ACC112 (cell line): ENCODE measurements at regions not wholly inside any gene's neighbourhood (a gene's known extent, or its start where the extent isn't known, plus 50 kb on each side); places are given as distances from the start of the nearest gene placed in this dataset.
"Not testable (repeated sequence)": the region's sequence is repeated elsewhere in the genome, so short reads cannot be mapped to it uniquely, and the experiment has no call there.

Experiments used
- H2AFZ ChIP-seq: fragments of 200-600 bp; sonication (generic); one replicate; pipeline ENCODE4 v1.6.0; 2017; ENCODE audit warnings: antibody characterized with exemption, low read length; ENCODE audit not compliant: unreplicated experiment
- H3K27ac ChIP-seq: fragments of 200-600 bp; sonication (generic); 2 replicates; pipeline ENCODE4 v1.5.1; 2014; ENCODE audit warnings: low read depth, mild to moderate bottlenecking, antibody characterized with exemption, low read length, moderate library complexity
- H3K27me3 ChIP-seq: fragments of 200-600 bp; sonication (generic); 2 replicates; pipeline ENCODE4 v1.6.1; 2014; ENCODE audit warnings: mild to moderate bottlenecking, antibody characterized with exemption, low read length, moderate library complexity, mixed read lengths; ENCODE audit not compliant: insufficient read depth
- H3K36me3 ChIP-seq: fragments of 200-600 bp; sonication (generic); 2 replicates; pipeline ENCODE4 v1.6.1; 2016; ENCODE audit warnings: mild to moderate bottlenecking, antibody characterized with exemption, low read length, moderate library complexity, mixed read lengths; ENCODE audit not compliant: insufficient read depth
- H3K4me1 ChIP-seq: fragments of 200-600 bp; sonication (generic); one replicate; pipeline ENCODE4 v1.6.1; 2016; ENCODE audit warnings: low read length, mixed read lengths; ENCODE audit not compliant: insufficient read depth, unreplicated experiment, control insufficient read depth
- H3K4me3 ChIP-seq: fragments of 200-600 bp; sonication (generic); 2 replicates; pipeline ENCODE4 v1.5.1; 2014; ENCODE audit warnings: mild to moderate bottlenecking, low read depth, low read length
- H3K79me2 ChIP-seq: fragments of 200-600 bp; sonication (generic); one replicate; pipeline ENCODE4 v1.6.0; 2016; ENCODE audit warnings: low read length; ENCODE audit not compliant: control insufficient read depth, unreplicated experiment, insufficient read depth

DNA sequence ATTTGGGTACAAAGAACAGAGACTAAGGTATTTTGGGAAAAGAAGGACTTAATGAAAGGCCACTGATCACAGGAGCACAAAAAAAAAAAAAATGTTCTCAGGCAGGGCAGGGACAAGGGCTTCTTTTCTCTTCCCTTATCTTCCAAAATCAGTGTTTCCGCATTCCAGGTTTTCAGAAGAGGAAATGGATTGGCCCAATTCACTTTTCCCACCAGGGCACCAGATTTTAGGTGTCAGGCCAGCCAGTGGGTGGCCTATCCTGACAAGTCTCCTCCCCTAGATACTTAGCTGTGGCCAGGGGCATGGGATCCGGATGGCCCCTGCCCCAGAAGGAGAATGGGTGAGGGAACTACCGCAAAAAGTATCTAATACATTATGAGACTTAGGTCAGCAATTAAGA lies 88.9 kb upstream of the WAC start:
- no peaks in the 10 kb centered on the region for H3K36me3 ChIP-seq
- H3K4me3 ChIP-seq: no peak overlapping the region
- no peak overlapping the region for H2AFZ ChIP-seq
- no peaks in the 10 kb centered on the region for H3K4me1 ChIP-seq
- peaks cover 19% of the 10 kb centered on the region; the same call in 1 of the 2 replicates for H3K27me3 ChIP-seq
- H3K79me2 ChIP-seq: no peaks in the 10 kb centered on the region
- no peak overlapping the region for H3K27ac ChIP-seq

DNA sequence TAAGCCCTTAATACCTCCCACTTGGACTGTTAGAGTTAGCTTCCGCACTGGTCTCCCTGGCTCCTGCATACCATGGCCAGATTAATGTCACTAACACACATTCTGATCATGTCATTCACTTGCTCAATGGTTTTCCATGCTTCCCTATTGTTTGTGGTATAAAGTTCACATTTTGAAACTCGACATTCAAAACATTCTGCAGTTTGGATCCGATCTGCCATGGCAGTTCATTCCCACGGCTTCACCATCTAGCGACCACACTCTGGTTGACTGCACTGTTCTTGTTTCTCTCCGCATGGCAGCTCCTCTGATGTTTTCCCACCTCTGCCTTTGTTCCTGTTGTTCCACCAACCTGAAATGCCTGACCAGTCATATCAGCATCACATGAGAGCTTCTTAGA lies 87.4 kb upstream of the WAC start:
- Histone ChIP-seq H2AFZ (no peak overlapping the region), H3K4me1 (no peaks in the 10 kb centered on the region), H3K27me3 (peaks cover 19% of the 10 kb centered on the region; the same call in 1 of the 2 replicates), H3K79me2 (no peaks in the 10 kb centered on the region), H3K27ac (no peak overlapping the region), H3K36me3 (no peaks in the 10 kb centered on the region), H3K4me3 (no peak overlapping the region)

DNA sequence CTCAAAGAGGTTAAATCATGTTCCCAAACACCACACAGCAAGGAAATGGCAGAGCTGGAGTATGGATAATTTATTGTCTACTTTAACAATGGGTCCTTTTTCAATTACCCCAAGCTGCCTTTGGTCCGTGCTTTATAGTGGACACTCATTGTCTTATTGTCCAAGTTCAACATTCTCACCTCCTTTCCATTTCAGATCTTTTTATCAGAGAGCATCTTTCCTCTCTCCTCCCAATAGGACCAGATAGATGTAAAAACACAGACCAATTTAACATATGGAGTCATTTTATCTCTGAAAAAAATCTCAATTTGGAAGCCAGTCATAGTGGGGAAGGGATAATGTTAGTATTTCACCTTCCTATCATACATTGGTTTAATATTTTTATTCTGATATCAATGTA lies 83.5 kb upstream of the WAC start:
- H2AFZ ChIP-seq: no peak overlapping the region
- H3K27ac ChIP-seq: no peak overlapping the region
- H3K4me3 ChIP-seq: no peak overlapping the region

DNA sequence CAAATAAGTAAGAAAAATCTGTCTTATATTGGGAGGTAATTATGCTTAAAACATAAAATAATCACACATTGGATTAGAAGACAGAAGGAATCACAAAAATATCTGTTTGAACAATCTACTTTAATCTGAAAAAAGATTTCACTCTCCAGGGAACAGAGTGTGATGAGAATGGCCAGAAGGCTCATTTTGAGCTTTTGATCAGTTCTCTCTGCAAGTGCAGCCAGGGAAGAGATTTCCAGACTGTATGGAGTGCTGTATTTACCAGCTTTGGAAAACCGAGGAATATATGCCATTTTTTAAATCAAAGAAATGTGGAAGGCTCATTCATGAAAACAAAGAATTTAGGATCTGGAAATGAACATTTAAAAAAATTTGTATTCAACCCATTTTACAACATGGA lies 83.0 kb upstream of the WAC start:
- no peak overlapping the region for H3K4me3 ChIP-seq
- peaks cover 12% of the 10 kb centered on the region; the same call in 1 of the 2 replicates for H3K27me3 ChIP-seq
- H2AFZ ChIP-seq: no peak overlapping the region
- H3K79me2 ChIP-seq: no peaks in the 10 kb centered on the region
- no peaks in the 10 kb centered on the region for H3K36me3 ChIP-seq
- H3K27ac ChIP-seq: no peak overlapping the region
- no peaks in the 10 kb centered on the region for H3K4me1 ChIP-seq

More for the DNA sequence above, 83.5 kb upstream of the WAC start:
- Histone ChIP-seq H3K27me3 (peaks cover 12% of the 10 kb centered on the region; the same call in 1 of the 2 replicates), H3K4me1 (no peaks in the 10 kb centered on the region), H3K79me2 (no peaks in the 10 kb centered on the region), H3K36me3 (no peaks in the 10 kb centered on the region)

DNA sequence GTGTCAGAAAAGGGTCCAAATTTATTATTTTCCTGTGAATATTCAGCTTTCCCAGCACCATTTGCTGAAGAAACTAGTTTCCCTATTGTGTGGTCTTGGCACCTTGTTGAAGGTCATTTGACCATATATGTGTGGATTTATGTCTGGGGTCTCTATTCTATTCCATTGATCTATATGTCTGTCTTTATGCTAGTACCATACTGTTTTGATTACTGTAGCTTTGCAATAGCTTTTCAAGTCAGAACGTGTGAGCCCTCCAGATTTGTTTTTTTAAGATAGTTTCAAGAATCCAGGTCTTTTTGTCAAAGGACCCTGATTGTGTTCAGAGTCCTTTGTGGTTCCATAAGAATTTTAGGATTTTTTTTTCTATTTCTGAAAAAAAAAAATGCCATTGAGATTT lies 79.0 kb upstream of the WAC start:
- no peaks in the 10 kb centered on the region for H3K36me3 ChIP-seq
- H2AFZ ChIP-seq: no peak overlapping the region
- no peak overlapping the region for H3K27ac ChIP-seq
- H3K27me3 ChIP-seq: peaks cover 12% of the 10 kb centered on the region; the same call in 1 of the 2 replicates
- H3K4me3 ChIP-seq: no peak overlapping the region
- no peaks in the 10 kb centered on the region for H3K79me2 ChIP-seq
- no peaks in the 10 kb centered on the region for H3K4me1 ChIP-seq

DNA sequence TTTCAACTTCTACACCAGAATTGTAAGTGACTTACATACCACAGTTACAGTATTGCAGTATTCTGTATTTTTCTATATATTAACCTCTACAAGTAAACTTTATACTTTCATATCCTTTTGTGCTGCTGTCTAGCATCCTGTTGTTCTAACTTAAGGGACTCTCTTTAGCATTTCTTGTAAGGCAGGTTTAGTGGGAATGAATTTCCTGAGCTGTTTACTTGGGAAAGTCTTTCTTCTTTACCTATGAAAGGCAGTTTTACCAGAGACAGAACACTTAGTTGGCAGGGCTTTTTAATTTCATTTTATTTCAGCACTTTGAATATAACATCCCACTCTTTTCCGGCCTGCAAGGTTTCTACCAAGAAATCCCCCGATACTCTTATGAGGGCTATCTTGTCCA lies 75.8 kb upstream of the WAC start:
- Histone ChIP-seq H3K4me1 (no peaks in the 10 kb centered on the region), H3K36me3 (no peaks in the 10 kb centered on the region), H2AFZ (no peak overlapping the region), H3K4me3 (no peak overlapping the region), H3K27ac (no peak overlapping the region), H3K27me3 (peaks cover 10% of the 10 kb centered on the region; the same call in 1 of the 2 replicates), H3K79me2 (no peaks in the 10 kb centered on the region)

DNA sequence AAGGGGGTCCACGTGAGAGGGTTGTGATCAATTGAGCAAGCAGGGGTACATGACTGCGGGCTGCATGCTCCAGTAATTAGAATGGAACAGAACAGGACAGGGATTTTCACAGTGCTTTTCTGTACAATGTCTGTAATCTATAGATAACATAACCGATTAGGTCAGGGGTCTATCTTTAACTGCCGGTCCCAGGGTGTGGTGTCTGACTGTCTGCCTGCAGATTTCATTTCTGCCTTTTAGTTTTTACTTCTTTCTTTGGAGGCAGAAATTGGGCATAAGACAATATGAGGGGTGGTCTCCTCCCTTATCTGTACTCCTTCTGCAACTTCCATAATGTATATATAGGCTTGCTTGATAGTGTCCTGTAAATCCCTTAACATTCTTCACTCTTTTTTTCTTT lies 75.0 kb upstream of the WAC start:
- H3K4me1 ChIP-seq, H3K79me2 ChIP-seq, H3K27ac ChIP-seq, H2AFZ ChIP-seq, H3K4me3 ChIP-seq, H3K36me3 ChIP-seq: not testable (repeated sequence)
- H3K27me3 ChIP-seq: peaks cover 10% of the 10 kb centered on the region; the same call in 1 of the 2 replicates

DNA sequence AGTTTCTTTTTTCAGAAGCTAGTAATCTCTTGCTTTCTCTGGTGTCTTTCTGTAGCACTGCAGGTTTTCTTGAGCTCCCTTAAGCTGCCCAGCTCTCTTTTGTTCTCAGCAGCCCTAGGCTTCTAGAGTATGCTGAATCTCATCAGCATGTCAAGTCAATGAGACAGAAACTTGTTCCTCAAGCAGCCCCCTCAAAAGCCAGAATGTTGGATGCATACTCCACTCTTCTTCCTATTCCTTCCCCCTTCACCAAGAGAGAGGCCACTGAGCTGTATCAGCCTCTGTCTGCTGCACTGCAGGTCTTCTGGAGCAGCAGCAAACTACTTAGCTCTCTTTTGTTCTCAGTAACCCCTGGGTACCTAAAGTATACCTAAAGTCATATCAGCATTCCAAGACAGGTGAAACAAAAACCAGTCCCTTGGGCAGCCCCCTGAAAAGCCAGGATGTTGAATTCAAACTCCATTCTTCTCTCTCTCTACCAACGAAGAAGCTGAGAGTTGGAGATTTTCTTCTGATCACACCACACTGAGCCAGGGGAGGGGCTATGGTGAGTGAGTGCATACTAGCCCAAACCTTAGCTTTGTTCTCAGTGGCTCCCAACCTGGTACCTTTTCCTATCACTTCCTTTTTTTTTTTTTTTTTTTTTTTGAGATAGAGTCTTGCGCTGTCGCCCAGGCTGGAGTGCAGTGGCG lies 73.3 kb upstream of the WAC start:
- no peaks in the 10 kb centered on the region for H3K79me2 ChIP-seq
- no peak overlapping the region for H3K4me3 ChIP-seq
- H3K36me3 ChIP-seq: no peaks in the 10 kb centered on the region
- no peaks in the 10 kb centered on the region for H3K4me1 ChIP-seq
- H2AFZ ChIP-seq: no peak overlapping the region
- H3K27ac ChIP-seq: no peak overlapping the region
- peaks cover 3% of the 10 kb centered on the region; the same call in 1 of the 2 replicates for H3K27me3 ChIP-seq

DNA sequence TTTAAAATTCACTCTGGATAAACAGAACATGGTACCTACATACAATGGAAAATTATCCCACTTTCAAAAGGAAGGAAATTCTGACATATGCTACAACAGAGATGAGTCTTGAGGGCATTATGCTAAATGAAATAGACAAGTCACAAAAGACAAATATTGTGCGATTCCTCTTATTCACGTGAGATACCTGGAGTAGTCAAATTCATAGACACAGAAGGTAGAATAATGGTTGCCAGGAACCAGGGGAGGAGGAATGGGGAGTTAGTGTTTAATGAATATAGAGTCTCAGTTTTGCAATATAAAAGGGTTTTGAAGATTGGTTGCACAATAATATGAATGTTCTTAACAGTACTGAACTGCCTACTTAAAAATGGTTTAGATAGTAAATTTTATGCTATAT lies 69.8 kb upstream of the WAC start:
- Histone ChIP-seq H3K27me3 (peaks cover 3% of the 10 kb centered on the region; the same call in 1 of the 2 replicates), H3K27ac (no peak overlapping the region), H3K4me1 (no peaks in the 10 kb centered on the region), H2AFZ (no peak overlapping the region), H3K36me3 (no peaks in the 10 kb centered on the region), H3K4me3 (no peak overlapping the region), H3K79me2 (no peaks in the 10 kb centered on the region)

DNA sequence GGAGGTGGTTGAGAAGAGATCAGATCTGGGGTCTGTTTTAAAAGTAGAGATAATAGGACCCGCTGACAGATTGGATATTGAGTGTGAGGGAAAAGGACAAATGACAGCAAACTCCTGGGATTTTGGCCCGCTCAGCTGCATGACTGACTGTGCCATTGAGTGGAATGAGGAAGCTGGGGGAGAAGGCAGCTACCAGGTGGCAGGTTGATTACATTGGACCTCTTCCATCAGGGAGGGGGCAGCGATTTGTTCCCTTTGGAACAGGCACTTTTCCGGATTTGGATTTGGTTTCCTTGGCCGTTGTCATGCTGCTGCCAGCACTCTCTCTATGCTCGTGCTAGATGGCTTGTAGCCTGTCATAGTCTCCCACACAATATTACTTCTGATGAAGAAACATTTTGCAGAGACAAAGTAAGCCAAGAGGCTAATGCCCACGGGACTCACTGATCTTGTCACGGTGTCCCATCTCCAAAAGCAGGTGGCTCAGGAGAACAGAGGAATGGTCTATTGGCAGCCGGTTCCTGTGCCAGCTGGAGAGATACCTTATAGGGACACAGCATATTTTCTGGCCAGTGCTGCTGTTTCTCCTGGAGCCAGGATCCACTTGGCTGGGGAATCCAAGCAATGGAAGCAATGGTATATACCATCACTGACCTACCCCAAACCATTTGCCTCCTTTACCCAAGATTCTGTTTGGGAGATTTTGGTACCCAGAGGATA lies 69.1 kb upstream of the WAC start:
- no peak overlapping the region for H3K4me3 ChIP-seq
- H3K27me3 ChIP-seq: peaks cover 3% of the 10 kb centered on the region; the same call in 1 of the 2 replicates
- no peaks in the 10 kb centered on the region for H3K36me3 ChIP-seq
- H3K79me2 ChIP-seq: no peaks in the 10 kb centered on the region
- H3K4me1 ChIP-seq: no peaks in the 10 kb centered on the region
- no peak overlapping the region for H3K27ac ChIP-seq
- no peak overlapping the region for H2AFZ ChIP-seq

DNA sequence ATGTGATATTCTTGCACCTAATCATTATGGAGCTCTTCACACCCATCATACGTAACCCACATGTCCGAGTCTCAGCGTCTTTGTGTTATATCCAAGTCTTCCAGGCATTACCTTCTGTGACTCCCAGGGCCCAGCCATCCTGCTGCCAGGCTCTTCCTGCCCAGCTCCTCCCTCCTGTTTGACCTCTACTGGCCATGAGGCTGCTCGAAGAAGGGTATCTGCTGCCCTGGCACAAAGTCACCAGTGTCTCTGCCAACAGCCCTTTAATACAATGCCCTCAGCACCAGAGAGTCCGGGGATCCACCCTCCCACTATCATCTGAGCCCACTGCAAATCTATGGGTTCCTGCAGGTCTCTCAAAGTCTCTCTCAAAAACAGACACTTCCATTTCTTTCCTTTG lies 65.3 kb upstream of the WAC start:
- Histone ChIP-seq H3K4me1 (no peaks in the 10 kb centered on the region), H3K27ac (no peak overlapping the region), H3K4me3 (no peak overlapping the region), H3K79me2 (no peaks in the 10 kb centered on the region), H3K27me3 (no peaks in the 10 kb centered on the region), H2AFZ (no peak overlapping the region), H3K36me3 (no peaks in the 10 kb centered on the region)
